ENCODE measurements at regions not wholly inside any gene's neighbourhood (a gene's known extent, or its start where the extent isn't known, plus 50 kb on each side); places are given as distances from the start of the nearest gene placed in this dataset.

DNA sequence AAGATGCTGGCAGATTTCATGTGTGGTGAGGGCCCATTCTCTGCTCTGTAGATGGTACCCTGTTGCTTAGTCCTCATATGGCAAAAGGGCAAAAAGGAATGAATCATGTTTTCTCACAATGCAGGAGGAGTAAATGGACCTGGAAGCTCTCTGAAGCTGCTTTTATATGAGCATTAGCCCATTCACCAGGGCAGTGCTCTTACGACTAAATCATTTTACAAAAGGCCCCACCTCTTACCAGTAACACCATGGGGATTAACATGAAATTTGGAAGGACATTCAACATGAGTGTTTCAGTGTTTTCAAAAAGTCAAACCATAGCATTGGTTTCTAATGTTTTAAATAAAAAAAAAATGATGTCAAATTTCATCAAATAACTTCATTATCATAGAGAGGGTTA is 495.7 kb upstream of the CBLB start:
- TF ChIP-seq, protein P1, sequence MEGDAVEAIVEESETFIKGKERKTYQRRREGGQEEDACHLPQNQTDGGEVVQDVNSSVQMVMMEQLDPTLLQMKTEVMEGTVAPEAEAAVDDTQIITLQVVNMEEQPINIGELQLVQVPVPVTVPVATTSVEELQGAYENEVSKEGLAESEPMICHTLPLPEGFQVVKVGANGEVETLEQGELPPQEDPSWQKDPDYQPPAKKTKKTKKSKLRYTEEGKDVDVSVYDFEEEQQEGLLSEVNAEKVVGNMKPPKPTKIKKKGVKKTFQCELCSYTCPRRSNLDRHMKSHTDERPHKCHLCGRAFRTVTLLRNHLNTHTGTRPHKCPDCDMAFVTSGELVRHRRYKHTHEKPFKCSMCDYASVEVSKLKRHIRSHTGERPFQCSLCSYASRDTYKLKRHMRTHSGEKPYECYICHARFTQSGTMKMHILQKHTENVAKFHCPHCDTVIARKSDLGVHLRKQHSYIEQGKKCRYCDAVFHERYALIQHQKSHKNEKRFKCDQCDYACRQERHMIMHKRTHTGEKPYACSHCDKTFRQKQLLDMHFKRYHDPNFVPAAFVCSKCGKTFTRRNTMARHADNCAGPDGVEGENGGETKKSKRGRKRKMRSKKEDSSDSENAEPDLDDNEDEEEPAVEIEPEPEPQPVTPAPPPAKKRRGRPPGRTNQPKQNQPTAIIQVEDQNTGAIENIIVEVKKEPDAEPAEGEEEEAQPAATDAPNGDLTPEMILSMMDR (IDR thresholded peaks at IDR 0.05; ENCODE audit: low read depth, low read length), result no peak
- no peak for DNase-seq (ENCODE audit: low read depth, low spot score)
- in situ Hi-C loops (cut with HindIII; ENCODE audit: low sequenced_read_pairs), result no loop called here

DNA sequence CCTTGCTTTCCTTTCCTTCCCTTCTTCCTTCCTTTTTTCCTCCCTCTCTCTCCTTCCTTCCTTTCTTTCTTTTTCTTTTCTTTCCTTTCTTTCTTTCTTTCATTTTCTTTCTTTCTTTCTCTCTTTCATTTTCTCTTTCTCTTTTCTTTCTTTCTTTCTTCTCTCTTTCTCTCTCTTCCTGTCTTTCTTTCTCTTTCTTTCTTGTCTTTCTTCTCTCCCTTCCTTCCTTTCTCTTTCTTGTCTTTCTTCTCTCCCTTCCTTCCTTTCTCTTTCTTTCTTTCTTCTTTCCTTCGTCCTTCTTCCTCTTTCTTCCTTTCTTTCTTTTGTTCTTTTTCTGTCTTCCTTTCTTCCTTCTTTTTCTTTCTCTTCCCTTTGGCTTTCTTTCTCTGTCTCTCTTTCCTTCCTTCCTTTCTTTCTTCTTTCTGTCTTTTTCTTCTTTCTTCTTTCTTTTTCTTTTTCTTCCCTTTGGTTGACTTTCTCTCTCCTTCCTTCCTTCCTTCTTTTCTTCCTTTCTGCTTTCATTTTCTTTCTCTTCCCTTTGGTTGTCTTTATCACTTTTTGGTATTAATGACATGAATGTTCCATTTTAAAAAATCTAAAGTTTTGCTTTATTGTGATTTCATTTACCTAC is 496.4 kb upstream of the CBLB start:
- in situ Hi-C loops (cut with HindIII; ENCODE audit: low sequenced_read_pairs), result no loop called here
- DNase-seq (ENCODE audit: low read depth, low spot score), result no peak
- H3K4me3 ChIP-seq (ENCODE audit: low read depth, low read length), result no peak overlapping the region
- TF ChIP-seq, protein P1 (IDR thresholded peaks at IDR 0.05; ENCODE audit: low read depth, low read length), result no peak

More for the DNA sequence above, 495.7 kb upstream of the CBLB start:
- no peak overlapping the region for H3K4me3 ChIP-seq (ENCODE audit: low read depth, low read length)

DNA sequence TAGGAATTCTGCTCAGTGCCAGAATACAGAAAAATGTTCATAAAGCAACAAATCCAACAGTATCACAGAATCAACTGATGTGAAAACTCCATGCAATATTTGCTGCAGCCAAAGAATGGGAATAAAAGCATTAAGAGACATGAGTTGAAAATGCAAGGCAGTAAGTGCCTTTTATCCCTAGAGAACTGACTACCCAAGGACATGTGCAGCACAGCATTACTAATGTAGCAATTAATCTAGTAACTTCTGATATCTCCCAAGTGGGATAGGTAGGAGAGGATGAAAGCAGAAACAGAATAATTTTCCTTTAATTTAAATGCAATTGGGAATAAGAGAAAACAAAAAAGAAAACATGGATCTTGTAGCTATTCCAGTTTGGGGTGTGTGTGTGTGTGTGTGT is 497.5 kb upstream of the CBLB start:
- TF ChIP-seq, protein P1 (IDR thresholded peaks at IDR 0.05; ENCODE audit: low read depth, low read length), result no peak
- H3K4me3 ChIP-seq (ENCODE audit: low read depth, low read length), result no peak overlapping the region
- DNase-seq (ENCODE audit: low read depth, low spot score), result no peak
- in situ Hi-C loops (cut with HindIII; ENCODE audit: low sequenced_read_pairs), result no loop called here

DNA sequence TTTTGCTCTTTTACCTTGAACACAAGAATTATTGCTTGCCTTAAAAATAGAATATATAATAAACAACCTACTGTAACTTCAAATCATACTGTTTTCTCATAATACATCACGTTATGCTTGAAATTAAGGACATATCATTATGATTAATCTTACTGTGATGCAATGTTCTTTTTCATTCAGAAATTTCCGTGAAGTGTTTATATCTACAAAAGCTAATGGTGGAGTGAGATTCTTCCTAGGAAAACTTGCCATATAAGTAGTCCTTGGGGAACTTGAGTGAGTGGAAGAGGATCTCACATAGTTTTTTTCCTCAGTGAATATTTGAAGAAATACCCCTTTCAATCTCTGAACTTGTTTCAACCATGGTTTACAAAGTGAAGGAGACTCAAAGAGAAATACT is 498.7 kb upstream of the CBLB start:
- DNase-seq (ENCODE audit: low read depth, low spot score), result no peak
- in situ Hi-C loops (cut with HindIII; ENCODE audit: low sequenced_read_pairs), result no loop called here
- TF ChIP-seq, protein P1 (IDR thresholded peaks at IDR 0.05; ENCODE audit: low read depth, low read length), result no peak
- H3K4me3 ChIP-seq (ENCODE audit: low read depth, low read length), result no peak overlapping the region

GRCh38 chr3:106371221-106371970 is 502.6 kb upstream of the CBLB start:
- in situ Hi-C loops (cut with HindIII; ENCODE audit: low sequenced_read_pairs), result no loop called here
- TF ChIP-seq, protein P1 (IDR thresholded peaks at IDR 0.05; ENCODE audit: low read depth, low read length), result no peak
- DNase-seq (ENCODE audit: low read depth, low spot score), result no peak
- no peak overlapping the region for H3K4me3 ChIP-seq (ENCODE audit: low read depth, low read length)

GRCh38 chr3:106371971-106372805 is 503.4 kb upstream of the CBLB start:
- H3K4me3 ChIP-seq (ENCODE audit: low read depth, low read length), result no peak overlapping the region
- in situ Hi-C loops (cut with HindIII; ENCODE audit: low sequenced_read_pairs), result no loop called here
- no peak for DNase-seq (ENCODE audit: low read depth, low spot score)
- TF ChIP-seq, protein P1 (IDR thresholded peaks at IDR 0.05; ENCODE audit: low read depth, low read length), result no peak
